NB4 (cell line): ENCODE measurements at regions not wholly inside any gene's neighbourhood (a gene's known extent, or its start where the extent isn't known, plus 50 kb on each side); places are given as distances from the start of the nearest gene placed in this dataset.
"Not testable (repeated sequence)": the region's sequence is repeated elsewhere in the genome, so short reads cannot be mapped to it uniquely, and the experiment has no call there.

Experiments used
- DNase-seq: peaks from one replicate; pipeline ENCODE4 v3.0.0; 2010; ENCODE audit warnings: low read depth
- H3K4me3 ChIP-seq: one replicate; pipeline ENCODE4 v1.5.1; 2011; ENCODE audit warnings: mild to moderate bottlenecking, low read depth, low read length, moderate library complexity
- CTCF ChIP-seq: IDR thresholded peaks from one replicate; pipeline ENCODE4 v1.5.1; 2012; ENCODE audit warnings: low read depth, low read length
- MAX ChIP-seq: IDR thresholded peaks from 2 replicates; pipeline ENCODE4 v1.6.1; 2011; ENCODE audit warnings: low read depth, low read length
- MYC ChIP-seq: IDR thresholded peaks from 2 replicates; pipeline ENCODE4 v1.6.1; 2011; ENCODE audit warnings: low read depth, low read length
- POLR2A ChIP-seq: IDR thresholded peaks from 2 replicates; pipeline ENCODE4 v1.6.1; 2011; ENCODE audit warnings: mild to moderate bottlenecking; ENCODE audit not compliant: insufficient read length; ENCODE audit errors: extremely low read depth

DNA sequence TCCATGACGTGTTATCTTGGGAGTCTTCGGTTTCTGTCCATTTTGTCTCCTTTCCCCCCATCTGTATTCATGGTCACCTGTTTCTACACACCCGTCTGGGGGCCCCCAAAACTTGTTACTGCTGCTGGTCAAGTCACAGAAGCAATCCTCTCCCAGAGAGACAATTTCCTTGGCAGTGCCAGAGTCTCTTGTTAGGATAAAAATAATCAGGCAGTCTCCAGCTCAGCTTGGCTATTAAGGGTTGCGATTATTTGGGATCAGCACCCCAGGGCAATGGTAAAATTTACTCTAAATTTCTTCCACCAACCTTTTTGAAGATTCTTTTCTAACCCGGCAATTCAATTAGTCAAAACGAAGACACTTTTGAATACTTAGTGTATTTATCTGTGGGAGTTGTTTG lies 229.1 kb upstream of the JARID2 start:
- no peak overlapping the region for H3K4me3 ChIP-seq
- DNase-seq = no peak
- TF ChIP-seq MAX (no peak), CTCF (no peak), MYC (no peak), POLR2A (no peak)

DNA sequence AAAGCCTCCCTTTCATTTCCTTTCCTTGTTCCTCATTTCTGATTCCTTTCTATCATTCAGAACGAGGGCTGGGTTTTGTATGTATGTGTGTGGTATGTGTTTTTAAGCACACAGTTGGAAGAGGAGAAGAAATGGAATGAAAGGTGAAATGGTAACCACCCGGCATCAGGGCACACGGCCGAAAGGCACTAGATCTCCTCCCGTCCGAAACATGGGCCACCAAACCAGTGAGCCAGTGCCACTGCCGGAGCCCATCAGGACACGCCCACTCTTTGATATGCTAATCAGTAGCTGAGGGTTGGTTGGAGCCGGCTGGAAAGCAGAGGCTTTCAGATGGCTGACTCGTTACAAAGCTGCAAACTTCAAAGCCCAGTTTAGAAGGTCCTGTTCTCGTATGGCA lies 228.6 kb upstream of the JARID2 start:
- no peak overlapping the region for H3K4me3 ChIP-seq
- TF ChIP-seq MYC = no peak
- no peak for TF ChIP-seq CTCF
- no peak for TF ChIP-seq MAX
- no peak for TF ChIP-seq POLR2A
- peak; percentile 54 for DNase-seq

GRCh38 chr6:15017803-15018202 lies 228.1 kb upstream of the JARID2 start:
- TF ChIP-seq MAX (no peak), MYC (no peak), CTCF (no peak), POLR2A (no peak)
- H3K4me3 ChIP-seq = no peak overlapping the region
- DNase-seq = no peak

- DNase-seq = no peak
- no peak overlapping the region for H3K4me3 ChIP-seq
- TF ChIP-seq POLR2A (no peak), MAX (no peak), CTCF (no peak), MYC (no peak)
Measured at GRCh38 chr6:15020119-15020770, 225.6 kb upstream of the JARID2 start.

DNA sequence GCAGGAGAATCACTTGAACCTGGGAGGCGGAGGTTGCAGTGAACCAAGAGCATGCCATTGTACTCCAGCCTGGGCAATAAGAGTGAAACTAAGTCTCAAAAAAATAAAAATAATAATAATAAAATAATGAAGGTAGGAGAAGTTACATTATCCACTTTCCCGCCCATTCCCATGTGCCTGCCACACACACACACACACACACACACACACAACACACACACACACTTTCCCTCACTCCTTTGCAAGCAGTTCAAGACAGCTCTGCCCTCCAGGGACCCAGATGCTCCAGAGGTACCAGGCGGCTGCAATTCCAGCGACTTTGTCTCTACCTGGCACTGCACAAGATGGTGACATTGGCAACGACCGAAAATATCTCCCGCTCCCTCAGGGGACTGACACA lies 224.8 kb upstream of the JARID2 start:
- H3K4me3 ChIP-seq = no peak overlapping the region
- TF ChIP-seq MAX = no peak
- no peak for TF ChIP-seq MYC
- no peak for TF ChIP-seq CTCF
- no peak for TF ChIP-seq POLR2A
- no peak for DNase-seq

DNA sequence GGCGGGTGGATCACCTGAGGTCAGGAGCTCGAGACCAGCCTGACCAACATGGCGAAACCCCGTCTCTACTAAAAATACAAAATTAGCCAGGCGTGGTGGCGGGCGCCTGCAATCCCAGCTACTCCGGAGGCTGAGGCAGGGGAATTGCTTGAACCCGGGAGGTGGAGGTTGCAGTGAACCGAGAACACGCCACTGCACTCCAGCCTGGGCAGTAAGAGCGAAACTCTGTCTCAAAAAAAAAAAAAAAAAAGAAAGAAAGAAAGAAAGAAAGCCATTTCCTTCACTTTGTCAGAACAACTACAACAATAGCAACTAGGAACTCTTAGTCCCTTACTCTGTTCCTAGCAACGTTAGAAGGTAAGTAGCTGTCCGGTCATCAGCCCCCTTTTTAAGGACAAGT lies 222.9 kb upstream of the JARID2 start:
- H3K4me3 ChIP-seq, DNase-seq: not testable (repeated sequence)
